ENCODE measurements at regions not wholly inside any gene's neighbourhood (a gene's known extent, or its start where the extent isn't known, plus 50 kb on each side); places are given as distances from the start of the nearest gene placed in this dataset.

DNA sequence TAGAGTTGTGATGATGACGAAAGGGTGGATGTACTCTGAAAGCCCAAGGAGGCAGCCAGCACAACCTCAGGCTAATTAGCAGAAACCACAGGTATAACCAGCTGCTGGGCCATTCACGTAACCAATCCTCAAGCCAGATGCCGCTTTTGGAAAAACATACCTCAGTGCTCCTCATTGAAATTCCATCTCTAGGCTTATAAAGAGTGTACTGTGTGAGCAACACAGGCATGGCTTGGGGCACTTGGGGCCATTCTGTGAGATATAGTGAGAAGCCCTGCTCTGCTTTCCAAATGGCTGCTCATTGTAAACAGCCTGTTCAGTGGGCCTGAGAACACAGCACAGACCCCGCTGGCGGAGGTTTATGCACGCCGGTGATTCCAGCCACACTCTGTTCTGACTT, 182.1 kb upstream of the HHIP start:
- no peaks in the 10 kb centered on the region for H3K79me2 ChIP-seq (ENCODE audit: insufficient read depth, low read length)
- no TSS peak for BruUV-seq (replicated peaks)
- no peaks in the 10 kb centered on the region; a peak in 1 of 5 replicates for H3K27me3 ChIP-seq (ENCODE audit: control insufficient read depth in 1 of 2, insufficient read depth in 2 of 2, low read length in 2 of 2)
- ATAC-seq, result no peak
- FAIRE-seq, result no peak
- no peak overlapping the region for H2AFZ ChIP-seq (ENCODE audit: low read length)
- DNase-seq (ENCODE audit: low spot score), result no peak
- ChIA-PET CTCF (ENCODE audit: low intra/inter-chr PET ratio, low total read pairs) (no interaction called here), POLR2A (no interaction called here)
- no peak overlapping the region for H3K4me2 ChIP-seq (ENCODE audit: low read depth, low read length)
- no peaks in the 10 kb centered on the region for H3K4me1 ChIP-seq (ENCODE audit: insufficient read depth, low read length)
- no peak overlapping the region for H3K9ac ChIP-seq (ENCODE audit: insufficient read depth, low read depth, low read length)
- H3K36me3 ChIP-seq (replicated peaks in 1 of 2; ENCODE audit: control insufficient read depth in 1 of 2, insufficient read depth in 2 of 2, low read length in 2 of 2), result no peaks in the 10 kb centered on the region
- no peak overlapping the region for H3K4me3 ChIP-seq (replicated peaks in 1 of 3; ENCODE audit: insufficient read depth in 1 of 3, low read depth in 2 of 3, low read length in 3 of 3)
- in situ Hi-C loops (cut with HindIII; ENCODE audit: extremely low pct_ligation_motif_present, low pct_unique_long_range_greater_than_20kb), result no loop called here
- 20% methylated on average over 7 of the region's 7 CpGs for WGBS (ENCODE audit: low lambda C conversion rate)
- intact Hi-C loops (cut with micrococcal nuclease; ENCODE audit: unreplicated experiment), result no loop called here
- H3K9me3 ChIP-seq (ENCODE audit: low read length), result no peaks in the 10 kb centered on the region
- H4K20me1 ChIP-seq (ENCODE audit: insufficient read depth, low read length), result no peaks in the 10 kb centered on the region
- no peak overlapping the region for H3K27ac ChIP-seq (ENCODE audit: extremely low read length, insufficient read depth, low read length)
- TF ChIP-seq ZZZ3 (CRISPR knock-in tag; IDR thresholded peaks at IDR 0.05; ENCODE audit: borderline replicate concordance) (no peak), RBM22 (optimal IDR thresholded peaks at IDR 0.05; ENCODE audit: low read length) (no peak), SUZ12 (IDR thresholded peaks at IDR 0.05; ENCODE audit: low read depth, low read length) (no peak), TEAD2 (CRISPR knock-in tag; IDR thresholded peaks at IDR 0.05) (no peak), ZNF713 (CRISPR knock-in tag; IDR thresholded peaks at IDR 0.05) (no peak), FOXP4 (CRISPR knock-in tag; IDR thresholded peaks at IDR 0.05) (no peak)
- TF ChIP-seq, protein P1, sequence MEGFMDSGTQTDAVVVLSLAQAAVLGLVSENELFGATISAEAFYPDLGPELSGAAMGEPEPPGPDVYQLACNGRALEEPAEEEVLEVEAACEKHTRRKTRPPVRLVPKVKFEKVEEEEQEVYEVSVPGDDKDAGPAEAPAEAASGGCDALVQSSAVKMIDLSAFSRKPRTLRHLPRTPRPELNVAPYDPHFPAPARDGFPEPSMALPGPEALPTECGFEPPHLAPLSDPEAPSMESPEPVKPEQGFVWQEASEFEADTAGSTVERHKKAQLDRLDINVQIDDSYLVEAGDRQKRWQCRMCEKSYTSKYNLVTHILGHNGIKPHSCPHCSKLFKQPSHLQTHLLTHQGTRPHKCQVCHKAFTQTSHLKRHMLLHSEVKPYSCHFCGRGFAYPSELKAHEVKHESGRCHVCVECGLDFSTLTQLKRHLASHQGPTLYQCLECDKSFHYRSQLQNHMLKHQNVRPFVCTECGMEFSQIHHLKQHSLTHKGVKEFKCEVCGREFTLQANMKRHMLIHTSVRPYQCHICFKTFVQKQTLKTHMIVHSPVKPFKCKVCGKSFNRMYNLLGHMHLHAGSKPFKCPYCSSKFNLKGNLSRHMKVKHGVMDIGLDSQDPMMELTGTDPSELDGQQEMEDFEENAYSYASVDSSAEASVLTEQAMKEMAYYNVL (CRISPR knock-in tag; IDR thresholded peaks at IDR 0.05; ENCODE audit: borderline replicate concordance), result no peak
- TF ChIP-seq, protein P2, sequence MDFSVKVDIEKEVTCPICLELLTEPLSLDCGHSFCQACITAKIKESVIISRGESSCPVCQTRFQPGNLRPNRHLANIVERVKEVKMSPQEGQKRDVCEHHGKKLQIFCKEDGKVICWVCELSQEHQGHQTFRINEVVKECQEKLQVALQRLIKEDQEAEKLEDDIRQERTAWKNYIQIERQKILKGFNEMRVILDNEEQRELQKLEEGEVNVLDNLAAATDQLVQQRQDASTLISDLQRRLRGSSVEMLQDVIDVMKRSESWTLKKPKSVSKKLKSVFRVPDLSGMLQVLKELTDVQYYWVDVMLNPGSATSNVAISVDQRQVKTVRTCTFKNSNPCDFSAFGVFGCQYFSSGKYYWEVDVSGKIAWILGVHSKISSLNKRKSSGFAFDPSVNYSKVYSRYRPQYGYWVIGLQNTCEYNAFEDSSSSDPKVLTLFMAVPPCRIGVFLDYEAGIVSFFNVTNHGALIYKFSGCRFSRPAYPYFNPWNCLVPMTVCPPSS (IDR thresholded peaks at IDR 0.05), result no peak
- TF ChIP-seq, protein P3, sequence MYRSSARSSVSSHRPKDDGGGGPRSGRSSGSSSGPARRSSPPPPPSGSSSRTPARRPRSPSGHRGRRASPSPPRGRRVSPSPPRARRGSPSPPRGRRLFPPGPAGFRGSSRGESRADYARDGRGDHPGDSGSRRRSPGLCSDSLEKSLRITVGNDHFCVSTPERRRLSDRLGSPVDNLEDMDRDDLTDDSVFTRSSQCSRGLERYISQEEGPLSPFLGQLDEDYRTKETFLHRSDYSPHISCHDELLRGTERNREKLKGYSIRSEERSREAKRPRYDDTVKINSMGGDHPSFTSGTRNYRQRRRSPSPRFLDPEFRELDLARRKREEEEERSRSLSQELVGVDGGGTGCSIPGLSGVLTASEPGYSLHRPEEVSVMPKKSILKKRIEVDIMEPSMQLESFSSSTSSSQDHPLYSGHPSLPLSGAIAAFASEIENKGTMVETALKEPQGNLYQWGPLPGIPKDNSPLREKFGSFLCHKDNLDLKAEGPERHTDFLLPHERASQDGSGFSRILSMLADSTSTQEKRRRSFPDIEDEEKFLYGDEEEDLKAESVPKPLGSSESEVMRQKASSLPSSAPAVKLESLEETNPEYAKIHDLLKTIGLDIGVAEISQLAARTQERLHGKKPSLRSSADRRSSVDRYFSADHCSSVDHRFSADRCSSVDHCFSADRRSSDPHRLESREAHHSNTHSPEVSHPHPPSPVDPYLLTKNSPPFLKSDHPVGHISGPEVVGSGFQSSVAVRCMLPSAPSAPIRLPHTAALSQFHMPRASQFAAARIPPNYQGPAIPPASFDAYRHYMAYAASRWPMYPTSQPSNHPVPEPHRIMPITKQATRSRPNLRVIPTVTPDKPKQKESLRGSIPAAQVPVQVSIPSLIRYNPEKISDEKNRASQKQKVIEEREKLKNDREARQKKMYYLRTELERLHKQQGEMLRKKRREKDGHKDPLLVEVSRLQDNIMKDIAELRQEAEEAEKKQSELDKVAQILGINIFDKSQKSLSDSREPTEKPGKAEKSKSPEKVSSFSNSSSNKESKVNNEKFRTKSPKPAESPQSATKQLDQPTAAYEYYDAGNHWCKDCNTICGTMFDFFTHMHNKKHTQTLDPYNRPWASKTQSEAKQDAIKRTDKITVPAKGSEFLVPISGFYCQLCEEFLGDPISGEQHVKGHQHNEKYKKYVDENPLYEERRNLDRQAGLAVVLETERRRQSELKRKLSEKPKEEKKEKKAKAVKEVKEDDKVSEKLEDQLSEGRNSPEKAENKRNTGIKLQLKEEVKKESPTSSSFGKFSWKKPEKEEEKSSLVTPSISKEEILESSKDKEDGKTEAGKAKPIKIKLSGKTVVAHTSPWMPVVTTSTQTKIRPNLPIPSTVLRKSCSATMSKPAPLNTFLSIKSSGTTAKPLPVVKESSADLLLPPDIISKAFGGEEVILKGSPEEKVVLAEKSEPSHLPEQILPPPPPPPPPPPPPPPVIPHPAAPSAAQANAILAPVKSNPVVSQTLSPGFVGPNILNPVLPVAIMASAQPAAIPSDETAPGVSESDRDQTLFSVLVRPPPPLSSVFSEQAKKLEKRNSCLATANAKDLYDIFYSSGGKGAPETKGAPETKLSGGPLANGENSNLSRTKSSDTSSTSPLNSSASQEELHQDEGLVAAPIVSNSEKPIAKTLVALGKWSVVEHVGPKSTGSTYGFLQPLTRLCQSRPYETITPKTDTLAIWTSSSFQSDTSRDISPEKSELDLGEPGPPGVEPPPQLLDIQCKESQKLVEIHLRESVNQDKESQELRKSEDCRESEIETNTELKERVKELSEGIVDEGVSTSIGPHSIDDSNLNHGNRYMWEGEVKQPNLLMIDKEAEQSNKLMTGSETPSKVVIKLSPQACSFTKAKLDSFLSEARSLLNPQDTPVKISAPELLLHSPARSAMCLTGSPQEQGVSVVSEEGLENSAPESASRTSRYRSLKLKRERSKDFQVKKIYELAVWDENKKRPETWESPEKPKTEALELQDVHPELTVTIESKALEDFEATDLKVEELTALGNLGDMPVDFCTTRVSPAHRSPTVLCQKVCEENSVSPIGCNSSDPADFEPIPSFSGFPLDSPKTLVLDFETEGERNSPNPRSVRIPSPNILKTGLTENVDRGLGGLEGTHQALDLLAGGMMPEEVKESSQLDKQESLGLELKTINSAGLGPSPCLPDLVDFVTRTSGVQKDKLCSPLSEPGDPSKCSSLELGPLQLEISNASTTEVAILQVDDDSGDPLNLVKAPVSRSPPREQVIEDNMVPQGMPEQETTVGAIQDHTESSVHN (CRISPR knock-in tag; IDR thresholded peaks at IDR 0.05), result no peak
- TF ChIP-seq, protein P4, sequence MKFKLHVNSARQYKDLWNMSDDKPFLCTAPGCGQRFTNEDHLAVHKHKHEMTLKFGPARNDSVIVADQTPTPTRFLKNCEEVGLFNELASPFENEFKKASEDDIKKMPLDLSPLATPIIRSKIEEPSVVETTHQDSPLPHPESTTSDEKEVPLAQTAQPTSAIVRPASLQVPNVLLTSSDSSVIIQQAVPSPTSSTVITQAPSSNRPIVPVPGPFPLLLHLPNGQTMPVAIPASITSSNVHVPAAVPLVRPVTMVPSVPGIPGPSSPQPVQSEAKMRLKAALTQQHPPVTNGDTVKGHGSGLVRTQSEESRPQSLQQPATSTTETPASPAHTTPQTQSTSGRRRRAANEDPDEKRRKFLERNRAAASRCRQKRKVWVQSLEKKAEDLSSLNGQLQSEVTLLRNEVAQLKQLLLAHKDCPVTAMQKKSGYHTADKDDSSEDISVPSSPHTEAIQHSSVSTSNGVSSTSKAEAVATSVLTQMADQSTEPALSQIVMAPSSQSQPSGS (CRISPR knock-in tag; IDR thresholded peaks at IDR 0.05), result no peak
